ENCODE measurements at regions not wholly inside any gene's neighbourhood (a gene's known extent, or its start where the extent isn't known, plus 50 kb on each side); places are given as distances from the start of the nearest gene placed in this dataset.
"Not testable (repeated sequence)": the region's sequence is repeated elsewhere in the genome, so short reads cannot be mapped to it uniquely, and the experiment has no call there.

GRCh38 chr15:25624504-25625177, 185.8 kb upstream of the UBE3A start:
- DNase-seq: no peak

- DNase-seq: no peak
Observed at GRCh38 chr15:25623708-25624107, 184.9 kb upstream of the UBE3A start.

DNA sequence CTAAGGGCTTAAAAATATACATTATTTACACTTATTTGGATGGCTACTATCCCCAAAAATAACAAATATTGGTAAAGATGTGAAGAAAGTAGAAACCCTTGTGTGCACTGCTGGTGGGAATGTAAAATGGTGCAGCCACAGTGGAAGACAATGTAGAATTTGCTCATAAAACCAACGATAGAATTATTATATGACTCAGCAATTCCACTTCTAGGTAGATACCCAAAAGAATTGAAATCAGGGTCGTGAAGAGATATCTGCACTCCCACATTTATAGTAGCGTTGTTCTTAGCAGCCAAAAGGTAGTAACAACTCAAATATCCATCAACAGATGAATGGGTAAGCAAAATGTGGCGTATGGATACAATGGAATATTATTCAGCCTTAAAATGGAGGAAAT, 181.6 kb upstream of the UBE3A start:
- DNase-seq: no peak

DNA sequence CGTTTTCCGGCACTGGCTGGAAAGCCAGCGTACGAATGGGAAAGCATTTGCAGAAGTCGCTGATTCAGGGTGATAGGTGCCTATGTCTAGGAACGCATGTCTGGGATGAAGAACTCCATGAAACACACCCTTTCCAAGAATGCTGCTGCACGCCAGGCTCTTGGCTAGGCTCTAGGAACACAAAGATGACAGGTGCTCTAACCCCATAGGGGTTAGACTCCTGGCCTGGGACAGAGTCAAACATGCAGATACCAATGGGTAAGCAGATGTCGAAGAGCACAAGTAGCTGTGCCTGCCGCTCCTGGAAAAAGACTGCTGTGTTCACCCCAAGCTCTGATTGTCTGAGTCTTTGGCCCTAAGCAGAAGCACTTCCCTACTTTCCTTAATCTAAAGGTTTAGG, 180.9 kb upstream of the UBE3A start:
- DNase-seq: no peak

DNA sequence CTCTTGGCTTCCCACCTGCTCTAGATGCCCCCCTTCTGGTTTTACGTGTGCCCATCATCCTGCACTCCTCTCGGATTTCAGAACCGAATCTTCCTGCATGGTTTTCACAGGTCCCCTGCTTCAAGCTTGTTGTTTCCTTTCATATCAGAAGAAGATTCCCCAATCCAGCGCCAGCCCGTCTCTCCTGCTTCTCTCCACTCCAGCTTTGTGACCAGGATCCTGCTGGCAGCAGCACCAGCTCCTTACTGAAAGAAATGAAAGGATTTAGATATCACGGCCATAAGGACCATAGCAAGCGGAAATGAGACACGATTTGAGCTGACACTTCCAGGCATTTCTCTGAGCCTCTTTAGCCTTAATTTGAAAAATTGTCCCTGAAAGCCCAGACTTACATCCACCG, 180.3 kb upstream of the UBE3A start:
- no peak for DNase-seq

DNA sequence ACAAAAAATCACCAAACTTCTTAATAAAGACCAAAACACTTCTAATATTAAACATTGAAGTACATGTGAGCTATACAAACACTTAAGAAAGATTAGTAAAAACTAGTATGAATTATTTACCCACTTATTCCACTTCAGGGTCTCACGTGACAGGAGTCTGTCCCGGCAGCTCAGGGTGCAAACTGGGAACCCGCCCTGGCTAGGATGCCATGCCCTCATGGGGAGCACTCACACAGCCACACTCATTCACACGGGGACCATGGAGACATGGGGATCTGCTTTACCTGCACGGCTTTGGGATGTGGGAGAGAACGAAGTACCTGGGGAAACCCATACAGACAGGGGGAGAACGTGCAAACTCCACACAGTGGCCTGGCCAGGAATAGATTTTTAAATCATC, 179.3 kb upstream of the UBE3A start:
- DNase-seq: no peak

GRCh38 chr15:25616471-25616870, 177.6 kb upstream of the UBE3A start:
- DNase-seq: no peak

DNA sequence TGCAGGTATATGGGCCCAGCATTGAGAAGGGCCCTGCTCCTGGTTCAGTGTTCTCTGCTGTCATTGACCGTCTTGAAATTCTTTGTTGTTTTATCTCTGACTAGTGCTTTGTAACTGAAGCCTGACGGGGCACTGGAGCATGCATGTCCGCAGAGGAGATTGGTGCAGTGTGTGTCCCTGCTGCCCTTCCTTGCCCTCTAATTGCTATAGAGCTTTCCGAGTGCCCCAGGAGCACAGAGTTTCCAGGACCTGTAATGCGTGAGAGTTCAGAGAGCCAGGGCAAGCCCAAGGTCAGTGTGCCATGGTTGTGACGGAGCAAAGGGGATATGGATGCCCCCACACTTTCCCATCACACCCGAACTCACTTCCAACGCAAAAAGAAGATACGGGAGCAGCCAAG, 174.3 kb upstream of the UBE3A start:
- no peak for DNase-seq

DNA sequence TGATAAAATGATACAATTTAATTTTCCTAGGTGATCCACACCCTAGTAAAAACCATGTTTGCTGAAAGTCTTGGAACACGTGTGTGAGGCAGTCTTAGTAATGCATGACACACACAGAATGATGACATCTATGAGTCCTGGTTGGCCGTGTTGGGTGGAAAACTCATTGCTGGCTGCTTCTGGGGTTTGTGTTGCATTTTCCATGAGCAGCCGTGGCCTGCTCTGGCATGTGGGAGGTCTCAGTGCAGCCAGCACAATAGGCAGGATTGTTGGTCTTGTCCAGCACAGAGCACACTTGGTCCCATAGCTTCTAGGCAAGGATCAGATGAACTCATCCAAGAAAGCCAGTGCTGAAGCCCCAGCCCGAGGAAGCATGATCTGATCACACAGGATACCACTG, 172.8 kb upstream of the UBE3A start:
- no peak for DNase-seq

DNA sequence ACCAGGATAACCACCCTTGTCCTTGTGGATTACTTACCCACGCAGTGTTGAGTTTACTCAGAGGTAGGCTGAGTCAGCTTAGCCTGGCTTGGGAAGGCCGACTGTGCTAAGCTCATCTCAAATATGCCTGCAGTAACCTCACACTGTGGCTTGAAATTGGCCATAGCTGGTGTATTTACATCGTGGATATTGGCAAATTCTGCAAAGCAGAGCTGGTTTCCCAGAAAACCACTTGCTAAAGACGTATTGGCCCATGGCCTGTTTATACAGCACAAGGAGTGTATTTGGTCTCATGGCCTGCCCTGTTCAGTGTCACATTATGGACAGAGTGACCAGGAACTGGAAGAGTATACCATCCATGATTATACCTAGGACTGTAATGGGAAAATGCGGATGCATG, 170.5 kb upstream of the UBE3A start:
- no peak for DNase-seq

- no peak for DNase-seq
Observed at GRCh38 chr15:25608926-25609325, 170.1 kb upstream of the UBE3A start.

DNA sequence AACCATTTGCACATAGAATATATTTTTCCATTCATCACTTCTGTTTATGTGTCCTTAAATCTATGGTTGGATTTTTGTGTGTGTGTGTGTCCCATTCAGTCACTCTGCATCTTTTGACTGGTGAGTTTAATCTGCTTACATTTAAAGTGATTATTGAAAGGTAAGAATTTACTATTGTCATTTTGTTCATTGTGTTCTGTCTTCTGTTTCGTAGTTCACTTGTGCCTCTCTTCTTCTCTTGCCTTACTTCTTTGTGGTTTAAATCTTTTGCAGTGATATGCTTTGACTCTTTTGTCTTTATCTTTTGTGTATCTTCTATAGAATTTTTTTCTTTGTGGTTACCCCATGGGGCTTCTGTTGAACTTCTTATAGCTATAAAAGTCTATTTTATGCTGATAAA, 166.3 kb upstream of the UBE3A start:
- no peak for DNase-seq

DNA sequence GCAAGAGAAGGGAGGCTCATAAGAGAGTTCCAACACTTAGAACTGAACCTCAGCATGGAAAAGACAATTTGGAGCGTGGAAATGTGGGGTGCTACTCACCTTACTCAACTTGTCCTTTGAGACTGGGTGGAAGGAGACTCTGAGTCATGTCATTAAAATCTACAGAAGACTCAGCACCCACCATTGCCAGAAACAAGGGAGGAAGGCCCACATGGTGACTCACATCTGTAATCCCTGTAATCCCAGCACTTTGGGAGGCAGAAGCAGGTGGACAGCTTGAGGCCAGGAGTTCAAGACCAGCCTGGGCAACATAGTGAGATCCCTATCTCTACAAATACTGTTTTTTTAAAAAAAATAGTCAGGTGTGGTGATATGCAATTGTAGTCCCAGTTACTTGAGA, 161.9 kb upstream of the UBE3A start:
- no peak for DNase-seq

DNA sequence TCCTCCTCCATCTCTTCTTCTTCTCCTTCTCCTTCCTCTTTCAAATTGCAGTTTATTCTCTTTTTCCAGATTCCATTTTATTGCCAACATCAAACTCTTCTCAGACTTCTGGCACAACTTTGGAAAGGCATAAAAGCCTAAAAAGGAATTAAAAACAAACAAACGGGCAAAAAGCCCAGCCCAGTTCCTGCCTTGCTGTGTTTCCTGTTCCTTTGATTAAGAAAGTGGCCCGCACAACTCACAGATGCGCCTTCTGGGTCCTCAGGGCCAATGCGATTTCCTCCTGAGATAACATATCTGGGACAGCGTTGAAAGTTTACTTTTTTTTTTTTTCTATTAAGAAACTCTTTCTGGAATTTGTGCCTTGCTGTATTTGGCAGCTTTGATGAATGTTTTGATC, 158.7 kb upstream of the UBE3A start:
- DNase-seq: no peak

DNA sequence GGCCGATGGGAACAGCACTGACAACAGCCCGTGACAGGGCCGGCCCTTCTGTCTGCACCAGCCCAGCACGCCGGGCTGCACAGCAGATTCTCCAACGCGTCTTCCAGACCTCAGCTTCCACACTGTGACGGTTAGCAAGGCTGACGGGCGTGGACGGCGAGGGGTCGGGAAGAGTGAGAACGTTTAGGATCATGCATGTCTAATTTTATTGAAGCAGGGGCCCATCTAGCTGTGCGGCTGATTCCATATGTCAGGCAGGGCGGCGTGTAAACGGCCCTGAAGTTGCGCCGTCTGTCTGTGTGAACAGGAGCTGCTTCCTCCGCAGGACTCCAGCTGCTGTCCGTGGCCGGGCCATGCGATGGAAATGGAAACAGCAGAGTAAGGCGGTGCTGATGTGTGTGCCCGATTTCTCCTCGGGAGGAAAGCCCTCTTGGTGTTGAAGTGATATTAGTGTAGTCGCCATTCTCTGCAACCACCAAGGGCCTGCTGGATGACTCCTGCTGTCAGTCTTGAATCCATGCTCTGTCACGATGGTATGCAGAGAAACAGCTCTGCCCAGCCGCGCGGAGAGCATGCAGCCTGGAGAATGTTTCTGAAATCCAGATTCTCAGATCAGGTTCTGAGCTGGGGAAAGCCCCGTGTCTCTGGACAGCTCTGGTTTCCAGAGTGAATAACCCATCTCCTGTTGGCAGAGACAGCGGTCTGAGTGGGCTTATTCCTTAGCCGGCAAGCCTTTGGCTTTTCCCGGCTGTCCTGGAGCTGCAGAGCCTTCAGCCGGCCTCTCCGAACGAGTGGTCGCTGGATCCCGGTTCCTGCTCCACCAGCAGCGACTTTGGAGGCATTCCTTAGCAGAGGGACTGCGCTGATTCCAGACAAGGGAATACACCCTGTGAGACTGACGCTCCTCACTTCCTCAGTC, 158.1 kb upstream of the UBE3A start:
- no peak for DNase-seq

DNA sequence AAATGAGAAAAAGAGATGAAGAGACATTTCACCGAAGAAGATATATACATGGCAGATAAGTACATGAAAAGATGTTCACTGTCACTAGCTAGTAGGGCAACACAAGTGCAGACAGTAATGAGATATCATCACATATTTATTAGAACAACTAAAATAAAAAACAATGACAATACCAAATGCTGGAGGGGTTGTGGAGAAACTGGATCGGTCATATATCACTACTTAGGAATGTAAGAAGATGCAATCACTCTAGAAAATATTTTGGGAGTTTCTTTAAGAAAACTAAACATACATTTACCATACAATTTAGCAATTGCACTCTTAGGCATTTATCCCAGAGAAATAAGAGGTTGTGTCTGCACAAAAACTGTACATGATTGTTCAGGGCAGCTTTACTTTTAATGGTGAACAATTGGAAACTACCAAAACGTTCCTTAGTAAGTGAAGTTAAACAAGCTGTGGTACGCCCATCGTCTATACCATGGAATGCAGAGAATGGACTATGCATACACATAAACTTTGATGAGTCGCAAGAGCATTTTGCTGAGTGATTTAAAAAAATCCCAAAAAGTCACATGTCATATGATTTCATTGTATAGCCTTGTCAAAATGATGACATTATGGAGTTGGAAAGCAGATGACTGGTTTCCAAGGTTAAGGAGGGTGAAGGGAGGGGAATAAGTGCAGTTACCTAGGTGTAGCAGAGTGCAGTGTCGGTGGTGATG, 149.0 kb upstream of the UBE3A start:
- no peak for DNase-seq

GRCh38 chr15:25582886-25583285, 144.1 kb upstream of the UBE3A start:
- no peak for DNase-seq

DNA sequence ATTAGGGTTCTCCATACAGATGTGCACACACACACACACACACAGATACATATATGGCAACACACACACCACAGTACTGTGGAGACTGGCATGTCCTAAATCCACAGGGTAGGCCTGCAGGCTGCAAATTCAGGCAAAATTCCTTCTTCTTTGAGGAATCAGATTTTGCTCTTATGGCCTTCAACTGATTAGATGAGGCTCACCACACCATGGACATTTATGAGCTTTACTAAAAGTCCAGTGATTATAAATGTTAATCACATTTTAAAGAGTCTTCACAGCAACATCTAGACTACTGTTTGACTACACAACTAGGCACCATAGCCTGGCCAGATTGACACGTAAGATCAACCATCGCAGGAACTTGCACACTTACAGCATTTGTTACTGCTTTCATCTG, 140.3 kb upstream of the UBE3A start:
- DNase-seq: no peak

DNA sequence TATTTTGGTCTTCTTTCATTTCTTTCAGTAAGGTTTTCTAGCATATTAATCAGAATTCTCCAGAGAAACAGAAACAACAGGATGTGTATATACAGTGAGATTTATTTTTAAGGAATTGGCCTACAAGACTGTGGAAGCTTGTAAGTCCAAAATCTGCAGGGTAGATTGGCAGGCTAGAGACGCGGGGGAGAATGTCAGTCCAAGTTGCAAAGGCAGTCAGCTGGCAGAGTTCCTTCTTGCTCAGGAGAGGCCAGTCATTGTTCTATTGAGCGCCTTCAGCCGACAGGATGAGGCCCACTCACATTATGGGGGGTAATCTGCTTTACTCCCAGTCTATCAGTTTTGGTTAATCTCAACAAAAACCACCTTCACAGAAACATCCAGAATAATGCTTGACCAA, 133.4 kb upstream of the UBE3A start:
- DNase-seq: no peak

- no peak for DNase-seq
Observed at GRCh38 chr15:25568751-25569150, 129.9 kb upstream of the UBE3A start.

- not testable (repeated sequence) for DNase-seq
Observed at GRCh38 chr15:25566545-25566944, 127.7 kb upstream of the UBE3A start.

DNA sequence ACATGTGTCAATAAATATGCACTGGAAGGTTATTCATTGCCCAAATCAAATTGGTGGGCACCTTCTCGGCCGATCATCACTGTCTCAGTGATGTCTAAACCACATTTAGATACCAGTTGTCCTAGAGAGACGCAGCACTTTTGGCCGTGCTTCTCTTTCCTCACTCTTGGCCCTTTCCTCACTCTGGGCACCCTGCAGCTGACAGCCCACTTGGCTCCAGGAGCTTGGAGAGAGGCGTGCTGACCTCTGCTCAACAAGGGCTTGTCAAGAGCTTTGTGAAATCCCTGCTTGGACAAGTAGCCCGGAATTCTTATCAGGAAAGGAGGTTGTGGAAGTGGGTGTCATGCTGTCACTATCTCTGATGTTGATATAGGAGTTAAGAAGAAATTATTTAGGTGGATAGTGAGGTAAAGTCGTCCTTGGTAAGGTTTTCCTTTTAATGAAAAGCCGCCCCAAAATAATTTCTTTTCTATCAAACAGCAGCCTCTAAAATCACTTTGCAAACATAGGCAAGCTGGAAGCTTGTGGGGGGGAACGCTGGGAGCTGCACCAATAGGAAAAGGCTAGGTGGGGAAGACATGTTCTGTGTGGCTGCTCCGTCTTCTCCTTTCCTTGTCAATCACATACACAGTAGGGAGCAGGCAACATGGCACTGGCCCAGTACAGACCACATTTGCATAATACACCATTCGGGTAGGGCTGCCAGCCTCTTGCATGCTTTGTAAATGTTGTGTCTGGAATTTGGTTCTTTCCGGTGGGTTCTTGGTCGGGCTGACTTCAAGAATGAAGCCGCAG, 126.8 kb upstream of the UBE3A start:
- DNase-seq: no peak

DNA sequence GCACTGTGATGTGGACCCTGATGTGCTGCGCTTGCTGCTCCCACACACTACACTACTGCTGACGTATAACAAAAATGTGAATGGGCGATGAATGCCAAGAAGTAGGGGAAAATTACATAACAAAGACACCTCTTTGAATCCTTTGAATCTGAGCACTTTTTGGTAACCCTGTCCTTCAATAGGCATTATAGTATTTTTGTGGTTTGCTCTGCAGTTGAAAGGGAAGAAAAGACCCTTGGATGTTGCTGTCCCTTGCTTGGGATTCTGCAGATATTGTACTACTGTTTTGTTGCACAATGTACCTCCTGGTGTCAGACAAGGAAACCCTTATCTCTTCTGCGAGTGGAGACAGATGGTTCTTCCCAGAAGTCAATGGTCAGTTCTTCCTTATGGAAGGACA, 124.8 kb upstream of the UBE3A start:
- no peak for DNase-seq

All from NCI-H1105 treated with DMSO at 0.1 percent for 48 hours (cell line).